ENCODE measurements at regions not wholly inside any gene's neighbourhood (a gene's known extent, or its start where the extent isn't known, plus 50 kb on each side); places are given as distances from the start of the nearest gene placed in this dataset.
"Not testable (repeated sequence)": the region's sequence is repeated elsewhere in the genome, so short reads cannot be mapped to it uniquely, and the experiment has no call there.

- Histone ChIP-seq H3K27me3 (ENCODE audit: control insufficient read depth in 1 of 2, insufficient read depth in 2 of 2, low read length in 2 of 2) (no peaks in the 10 kb centered on the region), H3K9me3 (ENCODE audit: control insufficient read depth in 2 of 2, insufficient read depth in 1 of 2, low read depth in 1 of 2, low read length in 1 of 2) (no peaks in the 10 kb centered on the region), H3K4me1 (ENCODE audit: control insufficient read depth in 2 of 2, insufficient read depth in 2 of 2, low read length in 1 of 2) (peaks cover 0 to 13% of the 10 kb centered on the region in 2 donors), H3K36me3 (ENCODE audit: control insufficient read depth in 2 of 2, insufficient read depth in 2 of 2, low read length in 1 of 2) (no peaks in the 10 kb centered on the region), H3K27ac (ENCODE audit: low read depth in 2 of 2, low read length in 1 of 2) (no peak overlapping the region), H3K4me3 (ENCODE audit: low read depth in 1 of 2, low read length in 2 of 2) (no peak overlapping the region)
- 86 to 88% methylated on average over 4 of the region's 4 CpGs for WGBS, 2 donors
Measured at GRCh38 chr1:29803486-29803885, 567.2 kb downstream of the PTPRU start.

- Histone ChIP-seq H3K27me3 (ENCODE audit: control insufficient read depth in 1 of 2, insufficient read depth in 2 of 2, low read length in 2 of 2) (no peaks in the 10 kb centered on the region), H3K36me3 (ENCODE audit: control insufficient read depth in 2 of 2, insufficient read depth in 2 of 2, low read length in 1 of 2) (no peaks in the 10 kb centered on the region), H3K9me3 (ENCODE audit: control insufficient read depth in 2 of 2, insufficient read depth in 1 of 2, low read depth in 1 of 2, low read length in 1 of 2) (no peaks in the 10 kb centered on the region), H3K4me1 (ENCODE audit: control insufficient read depth in 2 of 2, insufficient read depth in 2 of 2, low read length in 1 of 2) (peaks cover 0 to 13% of the 10 kb centered on the region in 2 donors), H3K4me3 (ENCODE audit: low read depth in 1 of 2, low read length in 2 of 2) (no peak overlapping the region), H3K27ac (ENCODE audit: low read depth in 2 of 2, low read length in 1 of 2) (no peak overlapping the region)
- 49 to 51% methylated on average over 21 of the region's 21 CpGs for WGBS, 2 donors
Measured at GRCh38 chr1:29802181-29803068, 566.1 kb downstream of the PTPRU start.

GRCh38 chr1:29801561-29801973 is 565.2 kb downstream of the PTPRU start:
- Histone ChIP-seq H3K27ac (ENCODE audit: low read depth in 2 of 2, low read length in 1 of 2) (no peak overlapping the region), H3K4me3 (ENCODE audit: low read depth in 1 of 2, low read length in 2 of 2) (no peak overlapping the region), H3K9me3 (ENCODE audit: control insufficient read depth in 2 of 2, insufficient read depth in 1 of 2, low read depth in 1 of 2, low read length in 1 of 2) (no peaks in the 10 kb centered on the region), H3K27me3 (ENCODE audit: control insufficient read depth in 1 of 2, insufficient read depth in 2 of 2, low read length in 2 of 2) (no peaks in the 10 kb centered on the region), H3K4me1 (ENCODE audit: control insufficient read depth in 2 of 2, insufficient read depth in 2 of 2, low read length in 1 of 2) (peaks cover 0 to 13% of the 10 kb centered on the region in 2 donors), H3K36me3 (ENCODE audit: control insufficient read depth in 2 of 2, insufficient read depth in 2 of 2, low read length in 1 of 2) (no peaks in the 10 kb centered on the region)
- WGBS, 2 donors: 39 to 43% methylated on average over 8 of the region's 8 CpGs

GRCh38 chr1:29801003-29801402 is 564.7 kb downstream of the PTPRU start:
- Histone ChIP-seq H3K36me3 (ENCODE audit: control insufficient read depth in 2 of 2, insufficient read depth in 2 of 2, low read length in 1 of 2) (no peaks in the 10 kb centered on the region), H3K9me3 (ENCODE audit: control insufficient read depth in 2 of 2, insufficient read depth in 1 of 2, low read depth in 1 of 2, low read length in 1 of 2) (peaks cover 0 to under 1% of the 10 kb centered on the region in 2 donors), H3K4me3 (ENCODE audit: low read depth in 1 of 2, low read length in 2 of 2) (no peak overlapping the region), H3K27ac (ENCODE audit: low read depth in 2 of 2, low read length in 1 of 2) (no peak overlapping the region), H3K27me3 (ENCODE audit: control insufficient read depth in 1 of 2, insufficient read depth in 2 of 2, low read length in 2 of 2) (no peaks in the 10 kb centered on the region), H3K4me1 (ENCODE audit: control insufficient read depth in 2 of 2, insufficient read depth in 2 of 2, low read length in 1 of 2) (peaks cover 0 to 13% of the 10 kb centered on the region in 2 donors)
- 70 to 82% methylated on average over 4 of the region's 4 CpGs for WGBS, 2 donors

GRCh38 chr1:29800522-29800956 is 564.2 kb downstream of the PTPRU start:
- Histone ChIP-seq H3K36me3 (ENCODE audit: control insufficient read depth in 2 of 2, insufficient read depth in 2 of 2, low read length in 1 of 2) (no peaks in the 10 kb centered on the region), H3K27ac (ENCODE audit: low read depth in 2 of 2, low read length in 1 of 2) (peak overlapping the region in 1 of 2 donors; percentile 58), H3K4me3 (ENCODE audit: low read depth in 1 of 2, low read length in 2 of 2) (no peak overlapping the region), H3K27me3 (ENCODE audit: control insufficient read depth in 1 of 2, insufficient read depth in 2 of 2, low read length in 2 of 2) (no peaks in the 10 kb centered on the region), H3K4me1 (ENCODE audit: control insufficient read depth in 2 of 2, insufficient read depth in 2 of 2, low read length in 1 of 2) (peaks cover 0 to 13% of the 10 kb centered on the region in 2 donors), H3K9me3 (ENCODE audit: control insufficient read depth in 2 of 2, insufficient read depth in 1 of 2, low read depth in 1 of 2, low read length in 1 of 2) (peaks cover 0 to 2% of the 10 kb centered on the region in 2 donors)
- WGBS, 2 donors: 51 to 67% methylated on average over 5 to 6 of the region's 6 CpGs

GRCh38 chr1:29800120-29800519 is 563.8 kb downstream of the PTPRU start:
- Histone ChIP-seq H3K9me3 (ENCODE audit: control insufficient read depth in 2 of 2, insufficient read depth in 1 of 2, low read depth in 1 of 2, low read length in 1 of 2) (peaks cover 0 to 2% of the 10 kb centered on the region in 2 donors), H3K4me1 (ENCODE audit: control insufficient read depth in 2 of 2, insufficient read depth in 2 of 2, low read length in 1 of 2) (peaks cover 0 to 13% of the 10 kb centered on the region in 2 donors), H3K27me3 (ENCODE audit: control insufficient read depth in 1 of 2, insufficient read depth in 2 of 2, low read length in 2 of 2) (no peaks in the 10 kb centered on the region), H3K36me3 (ENCODE audit: control insufficient read depth in 2 of 2, insufficient read depth in 2 of 2, low read length in 1 of 2) (no peaks in the 10 kb centered on the region), H3K27ac (ENCODE audit: low read depth in 2 of 2, low read length in 1 of 2) (peak overlapping the region in 1 of 2 donors; percentile 58), H3K4me3 (ENCODE audit: low read depth in 1 of 2, low read length in 2 of 2) (no peak overlapping the region)
- 66 to 67% methylated on average over 5 of the region's 5 CpGs for WGBS, 2 donors

- Histone ChIP-seq H3K36me3 (ENCODE audit: control insufficient read depth in 2 of 2, insufficient read depth in 2 of 2, low read length in 1 of 2) (no peaks in the 10 kb centered on the region), H3K9me3 (ENCODE audit: control insufficient read depth in 2 of 2, insufficient read depth in 1 of 2, low read depth in 1 of 2, low read length in 1 of 2) (peaks cover 0 to 2% of the 10 kb centered on the region in 2 donors), H3K4me1 (ENCODE audit: control insufficient read depth in 2 of 2, insufficient read depth in 2 of 2, low read length in 1 of 2) (peaks cover 0 to 13% of the 10 kb centered on the region in 2 donors), H3K4me3 (ENCODE audit: low read depth in 1 of 2, low read length in 2 of 2) (no peak overlapping the region), H3K27me3 (ENCODE audit: control insufficient read depth in 1 of 2, insufficient read depth in 2 of 2, low read length in 2 of 2) (no peaks in the 10 kb centered on the region), H3K27ac (ENCODE audit: low read depth in 2 of 2, low read length in 1 of 2) (no peak overlapping the region)
- WGBS, 2 donors: 66 to 79% methylated on average over 13 of the region's 13 CpGs
Measured at GRCh38 chr1:29798699-29799566, 562.6 kb downstream of the PTPRU start.

- not testable (repeated sequence) for H3K9me3 ChIP-seq (ENCODE audit: control insufficient read depth in 2 of 2, insufficient read depth in 1 of 2, low read depth in 1 of 2, low read length in 1 of 2); H3K36me3 ChIP-seq (ENCODE audit: control insufficient read depth in 2 of 2, insufficient read depth in 2 of 2, low read length in 1 of 2); H3K27ac ChIP-seq (ENCODE audit: low read depth in 2 of 2, low read length in 1 of 2); H3K27me3 ChIP-seq (ENCODE audit: control insufficient read depth in 1 of 2, insufficient read depth in 2 of 2, low read length in 2 of 2); H3K4me3 ChIP-seq (ENCODE audit: low read depth in 1 of 2, low read length in 2 of 2)
- H3K4me1 ChIP-seq (ENCODE audit: control insufficient read depth in 2 of 2, insufficient read depth in 2 of 2, low read length in 1 of 2): peaks cover 0 to 13% of the 10 kb centered on the region in 2 donors
- 97 to 100% methylated on average over 1 of the region's 1 CpG for WGBS, 2 donors
Measured at GRCh38 chr1:29797125-29797524, 560.8 kb downstream of the PTPRU start.

GRCh38 chr1:29795965-29796364 is 559.6 kb downstream of the PTPRU start:
- H3K27me3 ChIP-seq (ENCODE audit: control insufficient read depth in 1 of 2, insufficient read depth in 2 of 2, low read length in 2 of 2); H3K4me3 ChIP-seq (ENCODE audit: low read depth in 1 of 2, low read length in 2 of 2); H3K27ac ChIP-seq (ENCODE audit: low read depth in 2 of 2, low read length in 1 of 2); H3K9me3 ChIP-seq (ENCODE audit: control insufficient read depth in 2 of 2, insufficient read depth in 1 of 2, low read depth in 1 of 2, low read length in 1 of 2); H3K4me1 ChIP-seq (ENCODE audit: control insufficient read depth in 2 of 2, insufficient read depth in 2 of 2, low read length in 1 of 2); H3K36me3 ChIP-seq (ENCODE audit: control insufficient read depth in 2 of 2, insufficient read depth in 2 of 2, low read length in 1 of 2): not testable (repeated sequence)
- 80 to 82% methylated on average over 2 of the region's 2 CpGs for WGBS, 2 donors

All from esophagus (tissue), 2 donors.